IMR-90 (cell line): ENCODE measurements at regions not wholly inside any gene's neighbourhood (a gene's known extent, or its start where the extent isn't known, plus 50 kb on each side); places are given as distances from the start of the nearest gene placed in this dataset.

Experiments
- ATAC-seq: fragments of 200-7000 bp; cut with Tn5 transposase; 2 replicates; pipeline ENCODE4 v1.9.1; 2020; ENCODE audit warnings: low read depth, mild to moderate bottlenecking, moderate library complexity
- BruUV-seq: library from RNA; stranded (reverse); fragments of 400-500 nt; replicated peaks from 2 replicates; lab custom pipeline; 2021; lab: Mats Ljungman, UMichigan
- CTCF ChIA-PET: fragments of 300-600 bp; formaldehyde crosslinking; extraction: SDS; loops from one replicate; lab custom pipeline; 2021; ENCODE audit warnings: antibody characterized with exemption; lab: Yijun Ruan, JAX
- POLR2A ChIA-PET: fragments of 300-600 bp; sonication (Branson Sonifier 250); formaldehyde crosslinking; loops from one replicate; lab custom pipeline; 2022; ENCODE audit warnings: antibody characterized with exemption; ENCODE audit not compliant: unreplicated experiment; lab: Charles Lee
- DNase-seq: peaks from one replicate; pipeline ENCODE4 v3.0.0; 2013
- H2AFZ ChIP-seq: replicated peaks from 2 replicates; pipeline ENCODE3; 2013; ENCODE audit warnings: low read length, mild to moderate bottlenecking; ENCODE audit not compliant: poor library complexity
- H2AK5ac ChIP-seq: 2 replicates; pipeline ENCODE4 v1.6.1; 2013; ENCODE audit warnings: low read depth, low read length, inconsistent platforms
- H2AK9ac ChIP-seq: replicated peaks from 2 replicates; pipeline ENCODE3; 2013; ENCODE audit warnings: mild to moderate bottlenecking, low read depth, low read length, moderate library complexity; ENCODE audit not compliant: poor library complexity
- H2BK120ac ChIP-seq: 2 replicates; pipeline ENCODE4 v1.6.1; 2013; ENCODE audit warnings: low read depth, low read length, inconsistent platforms
- H2BK15ac ChIP-seq: 3 replicates; pipeline ENCODE4 v1.6.1; 2013; ENCODE audit warnings: low read depth, low read length, inconsistent platforms
- H2BK20ac ChIP-seq: 2 replicates; pipeline ENCODE4 v1.6.1; 2013; ENCODE audit warnings: low read depth, mild to moderate bottlenecking, inconsistent platforms, low read length, moderate library complexity
- H2BK5ac ChIP-seq: 2 replicates; pipeline ENCODE4 v1.6.1; 2013; ENCODE audit warnings: mild to moderate bottlenecking, low read depth, low read length, inconsistent platforms; ENCODE audit not compliant: poor library complexity, severe bottlenecking
- H3K14ac ChIP-seq: replicated peaks from 2 replicates; pipeline ENCODE4 v1.6.1; 2013; ENCODE audit warnings: low read depth, low read length, inconsistent platforms
- H3K18ac ChIP-seq: 2 replicates; pipeline ENCODE4 v1.6.1; 2013; ENCODE audit warnings: low read depth, low read length, control low read depth
- H3K23ac ChIP-seq: 2 replicates; pipeline ENCODE4 v1.6.1; 2013; ENCODE audit warnings: low read depth, low read length, inconsistent platforms
- H3K27ac ChIP-seq: 2 replicates; pipeline ENCODE4 v1.5.1; 2013; ENCODE audit warnings: mild to moderate bottlenecking, control low read depth, low read length; ENCODE audit not compliant: insufficient read depth
- H3K27me3 ChIP-seq: 2 replicates; pipeline ENCODE4 v1.6.1; 2013; ENCODE audit warnings: low read length; ENCODE audit not compliant: control insufficient read depth, insufficient read depth
- H3K36me3 ChIP-seq: 2 replicates; pipeline ENCODE4 v1.6.1; 2013; ENCODE audit warnings: low read length, mixed read lengths; ENCODE audit not compliant: control insufficient read depth, insufficient read depth
- H3K4ac ChIP-seq: 2 replicates; pipeline ENCODE4 v1.6.1; 2013; ENCODE audit warnings: low read depth, low read length, inconsistent platforms
- H3K4me1 ChIP-seq: 2 replicates; pipeline ENCODE4 v1.6.1; 2013; ENCODE audit warnings: low read length, mixed read lengths; ENCODE audit not compliant: control insufficient read depth, insufficient read depth
- H3K4me2 ChIP-seq: 2 replicates; pipeline ENCODE4 v1.6.1; 2013; ENCODE audit warnings: low read depth, mild to moderate bottlenecking, control low read depth, low read length, moderate library complexity
- H3K4me3 ChIP-seq: 2 replicates; pipeline ENCODE4 v1.5.1; 2013; ENCODE audit warnings: low read depth, mild to moderate bottlenecking, control low read depth, low read length, moderate library complexity; ENCODE audit not compliant: insufficient read depth
- H3K56ac ChIP-seq: 2 replicates; pipeline ENCODE4 v1.6.1; 2013; ENCODE audit warnings: low read length, inconsistent platforms; ENCODE audit not compliant: insufficient read depth; ENCODE audit errors: extremely low read depth
- H3K79me1 ChIP-seq, 2 experiments: 2 replicates each; pipeline ENCODE4 v1.6.1; 2013; ENCODE audit warnings: low read length in 2 of 2, inconsistent platforms in 1 of 2, low read depth in 1 of 2
- H3K9ac ChIP-seq: 2 replicates; pipeline ENCODE4 v1.6.1; 2013; ENCODE audit warnings: low read depth, low read length, control low read depth
- H3K9me1 ChIP-seq: 2 replicates; pipeline ENCODE4 v1.6.1; 2013; ENCODE audit warnings: low read length, inconsistent platforms; ENCODE audit not compliant: insufficient read depth
- H3K9me3 ChIP-seq: 2 replicates; pipeline ENCODE4 v1.6.1; 2013; ENCODE audit warnings: low read length; ENCODE audit not compliant: control insufficient read depth, insufficient read depth
- H4K20me1 ChIP-seq: 2 replicates; pipeline ENCODE4 v1.6.1; 2013; ENCODE audit warnings: low read length, inconsistent platforms; ENCODE audit not compliant: insufficient read depth
- H4K5ac ChIP-seq: 2 replicates; pipeline ENCODE4 v1.6.1; 2013; ENCODE audit warnings: mild to moderate bottlenecking, low read depth, low read length, control low read depth
- H4K8ac ChIP-seq, 2 experiments: 2 replicates each; pipeline ENCODE4 v1.6.1; 2013; ENCODE audit warnings: low read depth in 2 of 2, low read length in 2 of 2, control low read depth in 1 of 2, inconsistent platforms in 1 of 2
- H4K91ac ChIP-seq: 2 replicates; pipeline ENCODE4 v1.6.1; 2013; ENCODE audit warnings: low read depth, low read length, inconsistent platforms; ENCODE audit not compliant: insufficient read depth
- BHLHE40 ChIP-seq: fragments of 150-350 bp; IDR thresholded peaks from 2 replicates; pipeline ENCODE4 v1.6.1; 2016; ENCODE audit warnings: mild to moderate bottlenecking, low read depth, low read length
- CEBPB ChIP-seq: IDR thresholded peaks from 2 replicates; pipeline ENCODE4 v1.6.1; 2012; ENCODE audit warnings: low read depth, low read length, improper control_type of control experiment
- CHD1 ChIP-seq: IDR thresholded peaks from 2 replicates; pipeline ENCODE4 v1.6.1; 2012; ENCODE audit warnings: low read depth, low read length, improper control_type of control experiment
- FOS ChIP-seq: fragments of 150-350 bp; IDR thresholded peaks from 2 replicates; pipeline ENCODE4 v1.6.1; 2016; ENCODE audit warnings: low read depth, low read length
- MAFK ChIP-seq: IDR thresholded peaks from 2 replicates; pipeline ENCODE4 v1.6.1; 2012; ENCODE audit warnings: low read depth, low read length, improper control_type of control experiment
- MAZ ChIP-seq: IDR thresholded peaks from 2 replicates; pipeline ENCODE4 v1.6.1; 2012; ENCODE audit warnings: low read depth, mild to moderate bottlenecking, low read length, improper control_type of control experiment, moderate library complexity, borderline replicate concordance
- MXI1 ChIP-seq: IDR thresholded peaks from 2 replicates; pipeline ENCODE4 v1.6.1; 2012; ENCODE audit warnings: low read depth, mild to moderate bottlenecking, low read length, moderate library complexity, borderline replicate concordance
- NFE2L2 ChIP-seq: fragments of 150-350 bp; IDR thresholded peaks from 2 replicates; pipeline ENCODE4 v1.6.1; 2016; ENCODE audit warnings: low read depth, mild to moderate bottlenecking, low read length
- RCOR1 ChIP-seq: IDR thresholded peaks from 2 replicates; pipeline ENCODE4 v1.6.1; 2012; ENCODE audit warnings: mild to moderate bottlenecking, low read length, improper control_type of control experiment; ENCODE audit not compliant: insufficient replicate concordance
- WGBS, 2 experiments: methylation state at CpG; one replicate each; pipeline versions ENCODE4 v1.1.5 to v1.1.7; 2013; ENCODE audit warnings: missing lambda C conversion rate in 2 of 2; ENCODE audit not compliant: insufficient read length in 1 of 2; ENCODE audit errors: extremely low coverage in 2 of 2; 5-methylcytosine and 5-hydroxymethylcytosine counted together
- dilution Hi-C: fragments of 300-500 bp; cut with HindIII; formaldehyde crosslinking; loops from one replicate; pipeline ENCODE4 v1.14.3; 2018; ENCODE audit warnings: low sequenced_read_pairs; ENCODE audit not compliant: unreplicated experiment
- in situ Hi-C: fragments of 300-500 bp; cut with MboI; formaldehyde crosslinking; loops from 3 replicates; pipeline ENCODE4 v1.14.3; 2019; ENCODE audit warnings: low sequenced_read_pairs, inconsistent platforms, mixed read lengths
- intact Hi-C: fragments of 100-400 bp; cut with micrococcal nuclease; formaldehyde crosslinking; loops from 2 replicates; pipeline ENCODE4 v1.10.0; 2022

GRCh38 chr6:71727632-71728294 lies 158.6 kb upstream of the RIMS1 start:
- Histone ChIP-seq H2BK15ac (no peak overlapping the region), H2BK120ac (no peak overlapping the region), H3K23ac (no peak overlapping the region), H4K5ac (no peak overlapping the region), H4K20me1 (no peaks in the 10 kb centered on the region), H2AK9ac (no peak overlapping the region), H4K91ac (no peak overlapping the region), H2AFZ (no peak overlapping the region), H3K14ac (no peak overlapping the region), H3K9ac (no peak overlapping the region), H3K36me3 (no peaks in the 10 kb centered on the region), H3K18ac (no peak overlapping the region), H3K9me1 (no peaks in the 10 kb centered on the region), H3K79me1 (no peaks in the 10 kb centered on the region), H3K9me3 (no peaks in the 10 kb centered on the region), H3K27me3 (no peaks in the 10 kb centered on the region; the same call in 1 of the 2 replicates), H3K56ac (no peak overlapping the region), H2BK5ac (no peak overlapping the region), H2AK5ac (no peak overlapping the region), H3K4me2 (no peak overlapping the region), H4K8ac (no peak overlapping the region), H2BK20ac (no peak overlapping the region), H3K27ac (no peak overlapping the region), H3K4me1 (no peaks in the 10 kb centered on the region), H3K4me3 (no peak overlapping the region), H3K4ac (no peak overlapping the region)
- WGBS, 2 experiments, result 0% methylated on average over 1 of the region's 2 CpGs; no CpG with 5 or more reads in 1 of the 2 experiments
- TF ChIP-seq CEBPB (no peak), RCOR1 (no peak), CHD1 (no peak), MXI1 (no peak), BHLHE40 (no peak), NFE2L2 (no peak), MAZ (no peak), FOS (no peak), MAFK (no peak)
- dilution Hi-C loops, result no loop called here
- in situ Hi-C loops, result no loop called here
- ChIA-PET CTCF (no interaction called here), POLR2A (no interaction called here)
- no peak for DNase-seq
- no peak for ATAC-seq
- intact Hi-C loops, result no loop called here
- BruUV-seq, result no TSS peak
